CD14-positive monocyte (primary cell): ENCODE measurements at regions not wholly inside any gene's neighbourhood (a gene's known extent, or its start where the extent isn't known, plus 50 kb on each side); places are given as distances from the start of the nearest gene placed in this dataset.
A peak's percentile ranks its signal among the peaks of the same experiment; 100 is the strongest.

Source experiments
- DNase-seq, 3 donors: peaks; one replicate each; pipeline ENCODE4 v3.0.0-alpha.2; 2011 to 2022
- H2AFZ ChIP-seq: 2 replicates; pipeline ENCODE4 v1.6.0; 2012; ENCODE audit warnings: mild to moderate bottlenecking, low read depth, low read length, inconsistent platforms; ENCODE audit not compliant: insufficient read depth, poor library complexity, severe bottlenecking
- H3K27ac ChIP-seq, 2 donors: 1 replicate in 1 of 2; 2 replicates in 1 of 2; pipeline ENCODE4 v1.5.1; 2012 to 2013; ENCODE audit warnings: low read length in 2 of 2, control low read depth in 1 of 2, inconsistent platforms in 1 of 2, low read depth in 1 of 2, mild to moderate bottlenecking in 1 of 2
- H3K27me3 ChIP-seq, 2 donors: one replicate each; pipeline versions ENCODE4 v1.6.0 to v1.6.1; 2011 to 2013; ENCODE audit warnings: low read length in 2 of 2; ENCODE audit not compliant: control insufficient read depth in 2 of 2, insufficient read depth in 2 of 2
- H3K36me3 ChIP-seq, 2 donors: replicated peaks in 1 of 2; 1 replicate in 1 of 2; 2 replicates in 1 of 2; pipeline versions ENCODE4 v1.5.1 to v1.6.1; 2012 to 2013; ENCODE audit warnings: low read length in 2 of 2, control low read depth in 1 of 2, inconsistent platforms in 1 of 2, mild to moderate bottlenecking in 1 of 2; ENCODE audit not compliant: insufficient read depth in 2 of 2, control insufficient read depth in 1 of 2
- H3K4me1 ChIP-seq, 2 donors: 1 replicate in 1 of 2; 2 replicates in 1 of 2; pipeline versions ENCODE4 v1.5.1 to v1.6.1; 2012 to 2013; ENCODE audit warnings: low read length in 2 of 2, control low read depth in 1 of 2, inconsistent platforms in 1 of 2, mild to moderate bottlenecking in 1 of 2, moderate library complexity in 1 of 2; ENCODE audit not compliant: insufficient read depth in 2 of 2, control insufficient read depth in 1 of 2
- H3K4me2 ChIP-seq: replicated peaks from 2 replicates; pipeline ENCODE3; 2012; ENCODE audit warnings: low read length, moderate library complexity, mild to moderate bottlenecking; ENCODE audit not compliant: poor library complexity, severe bottlenecking; ENCODE audit errors: extremely low read depth
- H3K4me3 ChIP-seq, 3 experiments: fragments of 200-600 bp in 1 of 3; sonication (generic) in 1 of 3; replicated peaks in 1 of 3; 1 replicate in 2 of 3; 2 replicates in 1 of 3; pipeline ENCODE4 v1.5.1; 2011 to 2013; ENCODE audit warnings: low read length in 3 of 3, mild to moderate bottlenecking in 3 of 3, control low read depth in 2 of 3, low read depth in 2 of 3, inconsistent platforms in 1 of 3, moderate library complexity in 1 of 3
- H3K79me2 ChIP-seq: 2 replicates; pipeline ENCODE4 v1.6.0; 2012; ENCODE audit warnings: mild to moderate bottlenecking, control low read depth, inconsistent platforms, low read length, moderate library complexity; ENCODE audit not compliant: insufficient read depth
- H3K9ac ChIP-seq: 2 replicates; pipeline ENCODE4 v1.6.0; 2017; ENCODE audit warnings: low read length, mild to moderate bottlenecking; ENCODE audit not compliant: insufficient read depth, poor library complexity, severe bottlenecking
- H3K9me3 ChIP-seq, 2 donors: replicated peaks in 1 of 2; 1 replicate in 1 of 2; 2 replicates in 1 of 2; pipeline versions ENCODE4 v1.5.1 to v1.6.1; 2012 to 2013; ENCODE audit warnings: low read length in 2 of 2, control low read depth in 1 of 2; ENCODE audit not compliant: control insufficient read depth in 1 of 2, insufficient read depth in 1 of 2
- H4K20me1 ChIP-seq: 2 replicates; pipeline ENCODE4 v1.6.0; 2012; ENCODE audit warnings: mild to moderate bottlenecking, low read length, control low read depth, moderate library complexity; ENCODE audit not compliant: insufficient read depth
- H3K27ac Mint-ChIP-seq, 7 donors: one replicate each; pipeline ENCODE4 v1.8.0; 2020; ENCODE audit warnings: mild to moderate bottlenecking in 7 of 7, mixed read lengths in 7 of 7, moderate library complexity in 6 of 7, inconsistent platforms in 2 of 7
- H3K27me3 Mint-ChIP-seq, 3 donors: one replicate each; pipeline ENCODE4 v1.8.0; 2021 to 2022; ENCODE audit warnings: low read depth in 3 of 3, mild to moderate bottlenecking in 3 of 3, mixed read lengths in 3 of 3, moderate library complexity in 3 of 3, inconsistent platforms in 1 of 3
- H3K36me3 Mint-ChIP-seq, 2 donors: one replicate each; pipeline ENCODE4 v1.8.0; 2020; ENCODE audit warnings: mixed read lengths in 2 of 2, inconsistent platforms in 1 of 2, mild to moderate bottlenecking in 1 of 2
- H3K4me1 Mint-ChIP-seq: one replicate; pipeline ENCODE4 v1.8.0; 2020; ENCODE audit warnings: mild to moderate bottlenecking, mixed read lengths
- H3K4me3 Mint-ChIP-seq, 2 donors: one replicate each; pipeline ENCODE4 v1.8.0; 2020; ENCODE audit warnings: mild to moderate bottlenecking in 2 of 2, mixed read lengths in 2 of 2, moderate library complexity in 1 of 2
- H3K9me3 Mint-ChIP-seq, 7 donors: one replicate each; pipeline ENCODE4 v1.8.0; 2020 to 2022; ENCODE audit warnings: mixed read lengths in 7 of 7, mild to moderate bottlenecking in 6 of 7, moderate library complexity in 6 of 7, inconsistent platforms in 2 of 7
- WGBS: methylation state at CpG from one replicate; pipeline ENCODE4 v1.1.5; 2013; ENCODE audit warnings: missing lambda C conversion rate; ENCODE audit not compliant: insufficient coverage; 5-methylcytosine and 5-hydroxymethylcytosine counted together
- intact Hi-C, 2 donors: fragments of 100-400 bp; cut with micrococcal nuclease; formaldehyde crosslinking; loops; one replicate each; pipeline versions ENCODE4 v1.15.0 to v1.15.1; 2023
- TF ChIP-seq, protein P1 (sequence below): fragments of 200-600 bp; IDR thresholded peaks from one replicate; pipeline ENCODE4 v1.8.0; 2022; ENCODE audit warnings: antibody characterized with exemption, mild to moderate bottlenecking

DNA sequence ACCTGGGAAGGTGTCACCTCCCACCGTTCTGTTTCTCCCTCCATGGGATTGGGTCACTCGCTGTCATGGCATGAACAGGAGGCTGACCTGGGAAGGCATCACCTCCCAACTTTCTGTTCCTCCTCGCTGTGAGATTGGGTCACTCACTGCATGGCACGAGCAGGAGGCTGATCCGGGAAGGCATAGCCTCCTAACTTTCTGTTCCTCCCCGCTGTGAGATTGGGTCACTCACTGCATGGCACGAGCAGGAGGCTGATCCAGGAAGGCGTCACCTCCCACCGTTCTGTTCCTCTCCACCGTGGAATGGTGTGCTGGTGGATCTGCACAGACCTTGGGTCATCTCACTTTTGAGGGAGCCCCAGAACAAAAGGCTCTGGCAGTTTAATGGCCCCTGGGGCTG, 239.2 kb upstream of the PRKCQ start:
- Mint-ChIP-seq H3K9me3 (peaks cover 0 to 4% (median 0%) of the 10 kb centered on the region in 7 donors), H3K27ac (peak overlapping the region in 1 of 7 donors; percentile 37), H3K36me3 (no peaks in the 10 kb centered on the region), H3K27me3 (peaks cover 3 to 7% (median 4%) of the 10 kb centered on the region in 3 donors), H3K4me1 (peaks cover 15% of the 10 kb centered on the region), H3K4me3 (peak overlapping the region in 1 of 2 donors; percentile 19)
- no peak overlapping the region for H2AFZ ChIP-seq
- no peaks in the 10 kb centered on the region for H3K36me3 ChIP-seq
- H3K27ac ChIP-seq: no peak overlapping the region
- H3K4me3 ChIP-seq: no peak overlapping the region
- TF ChIP-seq, protein P1, sequence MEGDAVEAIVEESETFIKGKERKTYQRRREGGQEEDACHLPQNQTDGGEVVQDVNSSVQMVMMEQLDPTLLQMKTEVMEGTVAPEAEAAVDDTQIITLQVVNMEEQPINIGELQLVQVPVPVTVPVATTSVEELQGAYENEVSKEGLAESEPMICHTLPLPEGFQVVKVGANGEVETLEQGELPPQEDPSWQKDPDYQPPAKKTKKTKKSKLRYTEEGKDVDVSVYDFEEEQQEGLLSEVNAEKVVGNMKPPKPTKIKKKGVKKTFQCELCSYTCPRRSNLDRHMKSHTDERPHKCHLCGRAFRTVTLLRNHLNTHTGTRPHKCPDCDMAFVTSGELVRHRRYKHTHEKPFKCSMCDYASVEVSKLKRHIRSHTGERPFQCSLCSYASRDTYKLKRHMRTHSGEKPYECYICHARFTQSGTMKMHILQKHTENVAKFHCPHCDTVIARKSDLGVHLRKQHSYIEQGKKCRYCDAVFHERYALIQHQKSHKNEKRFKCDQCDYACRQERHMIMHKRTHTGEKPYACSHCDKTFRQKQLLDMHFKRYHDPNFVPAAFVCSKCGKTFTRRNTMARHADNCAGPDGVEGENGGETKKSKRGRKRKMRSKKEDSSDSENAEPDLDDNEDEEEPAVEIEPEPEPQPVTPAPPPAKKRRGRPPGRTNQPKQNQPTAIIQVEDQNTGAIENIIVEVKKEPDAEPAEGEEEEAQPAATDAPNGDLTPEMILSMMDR: no peak
- no peaks in the 10 kb centered on the region for H3K27me3 ChIP-seq
- 41% methylated on average over 6 of the region's 10 CpGs for WGBS
- H4K20me1 ChIP-seq: no peaks in the 10 kb centered on the region
- H3K4me2 ChIP-seq: no peak overlapping the region
- H3K9me3 ChIP-seq: no peaks in the 10 kb centered on the region
- peak in 1 of 3 donors; percentile 12 for DNase-seq
- intact Hi-C loops: no loop called here
- no peaks in the 10 kb centered on the region for H3K79me2 ChIP-seq
- no peak overlapping the region for H3K9ac ChIP-seq
- H3K4me1 ChIP-seq: peaks cover 3 to 9% of the 10 kb centered on the region in 2 donors

GRCh38 chr10:6817770-6818169, 237.7 kb upstream of the PRKCQ start:
- H3K9me3 Mint-ChIP-seq: peaks cover 0 to 4% (median 0%) of the 10 kb centered on the region in 7 donors
- Histone ChIP-seq H3K9me3 (no peaks in the 10 kb centered on the region), H3K4me3 (no peak overlapping the region), H2AFZ (no peak overlapping the region), H3K4me1 (peaks cover 3 to 9% of the 10 kb centered on the region in 2 donors), H3K27me3 (no peaks in the 10 kb centered on the region), H4K20me1 (no peaks in the 10 kb centered on the region), H3K27ac (no peak overlapping the region), H3K36me3 (no peaks in the 10 kb centered on the region), H3K4me2 (no peak overlapping the region), H3K79me2 (no peaks in the 10 kb centered on the region), H3K9ac (no peak overlapping the region)
- H3K4me3 Mint-ChIP-seq: no peak overlapping the region
- WGBS: no CpG with 5 or more reads among the region's 4 CpGs
- TF ChIP-seq, protein P1: no peak
- no peak for DNase-seq
- H3K36me3 Mint-ChIP-seq: no peaks in the 10 kb centered on the region
- H3K27ac Mint-ChIP-seq: no peak overlapping the region
- intact Hi-C loops: no loop called here
- H3K4me1 Mint-ChIP-seq: peaks cover 15% of the 10 kb centered on the region
- H3K27me3 Mint-ChIP-seq: peaks cover 3 to 7% (median 4%) of the 10 kb centered on the region in 3 donors
